ENCODE measurements at regions not wholly inside any gene's neighbourhood (a gene's known extent, or its start where the extent isn't known, plus 50 kb on each side); places are given as distances from the start of the nearest gene placed in this dataset.

GRCh38 chr20:57941604-57942381 lies 232.0 kb upstream of the PMEPA1 start:
- no peak for ATAC-seq
- H3K36me3 ChIP-seq, result no peaks in the 10 kb centered on the region
- no peak for TF ChIP-seq CTCF (IDR thresholded peaks at IDR 0.05)
- H3K4me3 ChIP-seq, result no peak overlapping the region
- DNase-seq, result no peak
- H3K4me1 ChIP-seq, result peaks cover 6% of the 10 kb centered on the region
- intact Hi-C loops (cut with DNase I), result no loop called here
- no peak overlapping the region for H3K27ac ChIP-seq
- H3K27me3 ChIP-seq (ENCODE audit: low read depth), result no peaks in the 10 kb centered on the region
- H3K9me3 ChIP-seq, result no peaks in the 10 kb centered on the region

GRCh38 chr20:57940868-57941522 lies 231.2 kb upstream of the PMEPA1 start:
- no peak overlapping the region for H3K4me3 ChIP-seq
- DNase-seq (no peak), ATAC-seq (no peak)
- no peaks in the 10 kb centered on the region for H3K36me3 ChIP-seq
- intact Hi-C loops (cut with DNase I), result no loop called here
- no peak for TF ChIP-seq CTCF (IDR thresholded peaks at IDR 0.05)
- H3K27ac ChIP-seq, result no peak overlapping the region
- no peaks in the 10 kb centered on the region for H3K9me3 ChIP-seq
- H3K27me3 ChIP-seq (ENCODE audit: low read depth), result no peaks in the 10 kb centered on the region
- peaks cover 6% of the 10 kb centered on the region for H3K4me1 ChIP-seq

GRCh38 chr20:57940376-57940775 lies 230.6 kb upstream of the PMEPA1 start:
- no peak for TF ChIP-seq CTCF (IDR thresholded peaks at IDR 0.05)
- Histone ChIP-seq H3K9me3 (no peaks in the 10 kb centered on the region), H3K27ac (no peak overlapping the region), H3K36me3 (no peaks in the 10 kb centered on the region), H3K27me3 (ENCODE audit: low read depth) (no peaks in the 10 kb centered on the region), H3K4me1 (peaks cover 6% of the 10 kb centered on the region), H3K4me3 (no peak overlapping the region)
- DNase-seq (no peak), ATAC-seq (no peak)
- intact Hi-C loops (cut with DNase I), result no loop called here

GRCh38 chr20:57939499-57939898 lies 229.7 kb upstream of the PMEPA1 start:
- TF ChIP-seq CTCF (IDR thresholded peaks at IDR 0.05), result no peak

GRCh38 chr20:57938158-57939108 lies 228.6 kb upstream of the PMEPA1 start:
- no peak overlapping the region for H3K27ac ChIP-seq
- intact Hi-C loops (cut with DNase I), result no loop called here
- no peak for DNase-seq
- H3K9me3 ChIP-seq, result no peaks in the 10 kb centered on the region
- H3K27me3 ChIP-seq (ENCODE audit: low read depth), result no peaks in the 10 kb centered on the region
- H3K4me1 ChIP-seq, result peaks cover 6% of the 10 kb centered on the region
- TF ChIP-seq CTCF (IDR thresholded peaks at IDR 0.05), result peak; percentile 7
- no peak overlapping the region for H3K4me3 ChIP-seq
- no peak for ATAC-seq
- no peaks in the 10 kb centered on the region for H3K36me3 ChIP-seq

More at GRCh38 chr20:57939499-57939898, 229.7 kb upstream of the PMEPA1 start:
- no peak overlapping the region for H3K4me3 ChIP-seq
- no peak overlapping the region for H3K27ac ChIP-seq
- DNase-seq (no peak), ATAC-seq (no peak)
- H3K9me3 ChIP-seq, result no peaks in the 10 kb centered on the region
- intact Hi-C loops (cut with DNase I), result no loop called here
- H3K36me3 ChIP-seq, result no peaks in the 10 kb centered on the region
- H3K27me3 ChIP-seq (ENCODE audit: low read depth), result no peaks in the 10 kb centered on the region
- H3K4me1 ChIP-seq, result peaks cover 6% of the 10 kb centered on the region
